NB4 (cell line): ENCODE measurements at regions not wholly inside any gene's neighbourhood (a gene's known extent, or its start where the extent isn't known, plus 50 kb on each side); places are given as distances from the start of the nearest gene placed in this dataset.

ENCODE experiments used
- POLR2A ChIP-seq: IDR thresholded peaks from 2 replicates; pipeline ENCODE4 v1.6.1; 2011; ENCODE audit warnings: mild to moderate bottlenecking; ENCODE audit not compliant: insufficient read length; ENCODE audit errors: extremely low read depth
- TF ChIP-seq, protein P1 (sequence below): IDR thresholded peaks from 2 replicates; pipeline ENCODE4 v1.6.1; 2011; ENCODE audit warnings: low read depth, low read length

DNA sequence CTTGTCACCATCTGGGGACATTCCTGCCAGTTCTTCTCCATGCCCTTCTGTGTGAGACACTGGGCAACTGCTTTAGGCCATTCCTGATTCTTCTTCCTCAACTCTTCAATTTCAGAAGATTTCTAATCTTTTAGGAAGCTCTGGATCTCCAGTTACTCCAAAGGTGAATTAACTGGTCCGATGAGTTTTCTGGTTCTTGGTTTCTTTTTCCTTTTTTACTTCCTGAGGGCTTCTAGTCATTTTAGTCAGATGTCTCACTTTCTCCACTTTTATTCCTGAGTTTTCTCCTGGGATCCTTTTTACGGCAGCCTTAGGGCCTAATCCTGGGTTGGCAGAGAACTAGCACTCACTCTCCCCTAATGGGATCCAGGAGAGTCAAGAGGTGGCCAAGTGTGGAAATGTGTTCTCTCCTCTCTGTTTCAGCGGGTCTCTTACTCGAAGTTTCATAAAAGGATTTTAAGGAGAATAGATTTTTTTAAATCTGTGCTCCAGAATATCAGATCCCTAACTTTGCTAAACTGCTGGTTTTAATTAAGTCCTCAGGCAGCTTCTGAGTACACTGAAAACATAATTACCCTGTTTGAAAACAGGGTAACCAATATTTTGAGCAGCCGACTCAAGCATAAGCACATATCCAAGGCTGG, 107.6 kb downstream of the RMI2 start:
- no peak for TF ChIP-seq POLR2A
- TF ChIP-seq, protein P1, sequence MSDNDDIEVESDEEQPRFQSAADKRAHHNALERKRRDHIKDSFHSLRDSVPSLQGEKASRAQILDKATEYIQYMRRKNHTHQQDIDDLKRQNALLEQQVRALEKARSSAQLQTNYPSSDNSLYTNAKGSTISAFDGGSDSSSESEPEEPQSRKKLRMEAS: no peak
